ENCODE measurements at regions not wholly inside any gene's neighbourhood (a gene's known extent, or its start where the extent isn't known, plus 50 kb on each side); places are given as distances from the start of the nearest gene placed in this dataset.

GRCh38 chr1:9455487-9456234 lies 83.6 kb upstream of the SLC25A33 start:
- Histone ChIP-seq H3K9me3 (no peaks in the 10 kb centered on the region), H3K27me3 (no peaks in the 10 kb centered on the region), H3K36me3 (replicated peaks in 1 of 2; ENCODE audit: insufficient read depth in 1 of 2, low read depth in 2 of 2) (no peaks in the 10 kb centered on the region), H3K27ac (no peak overlapping the region), H3K4me1 (peaks cover 49% of the 10 kb centered on the region), H3K4me3 (no peak overlapping the region)
- ATAC-seq, result peak; percentile 54
- no peak for TF ChIP-seq POLR2A (IDR thresholded peaks at IDR 0.05)
- peak; percentile 57 to 82 (median 71) for TF ChIP-seq CTCF (IDR thresholded peaks at IDR 0.05)
- peak; percentile 71 to 85 (median 76) for DNase-seq
- intact Hi-C loops (cut with DNase I), result loop anchor here (10.0 kb wide), 1 partner anchor 171 kb away; no protein-coding TSS in a partner anchor
- 34 to 50% methylated on average over 14 to 22 of the region's 22 CpGs for WGBS, 2 donors

GRCh38 chr1:9456833-9457232 lies 82.4 kb upstream of the SLC25A33 start:
- Histone ChIP-seq H3K27me3 (no peaks in the 10 kb centered on the region), H3K36me3 (replicated peaks in 1 of 2; ENCODE audit: insufficient read depth in 1 of 2, low read depth in 2 of 2) (no peaks in the 10 kb centered on the region), H3K9me3 (no peaks in the 10 kb centered on the region), H3K4me1 (peaks cover 41% of the 10 kb centered on the region), H3K4me3 (no peak overlapping the region), H3K27ac (no peak overlapping the region)
- ATAC-seq, result no peak
- intact Hi-C loops (cut with DNase I), result loop anchor here (10.0 kb wide), 1 partner anchor 172 kb away; no protein-coding TSS in a partner anchor
- TF ChIP-seq CTCF (IDR thresholded peaks at IDR 0.05), result no peak
- no peak for TF ChIP-seq POLR2A (IDR thresholded peaks at IDR 0.05)
- DNase-seq, result no peak
- WGBS, 2 donors, result 82 to 89% methylated on average over 4 of the region's 4 CpGs

- no peak for DNase-seq
- no peak overlapping the region for H3K4me3 ChIP-seq
- intact Hi-C loops (cut with DNase I), result loop anchor here (10.0 kb wide), 1 partner anchor 175 kb away; no protein-coding TSS in a partner anchor
- no peak for TF ChIP-seq POLR2A (IDR thresholded peaks at IDR 0.05)
- TF ChIP-seq CTCF (IDR thresholded peaks at IDR 0.05), result no peak
- H3K4me1 ChIP-seq, result peaks cover 13% of the 10 kb centered on the region
- H3K36me3 ChIP-seq (replicated peaks in 1 of 2; ENCODE audit: insufficient read depth in 1 of 2, low read depth in 2 of 2), result no peaks in the 10 kb centered on the region
- no peaks in the 10 kb centered on the region for H3K27me3 ChIP-seq
- H3K9me3 ChIP-seq, result no peaks in the 10 kb centered on the region
- 62 to 64% methylated on average over 7 to 10 of the region's 10 CpGs for WGBS, 2 donors
- ATAC-seq, result no peak
- H3K27ac ChIP-seq, result no peak overlapping the region
Observed at GRCh38 chr1:9459816-9460407, 79.4 kb upstream of the SLC25A33 start.

- 76 to 81% methylated on average over 9 of the region's 9 CpGs for WGBS, 2 donors
- no peak for TF ChIP-seq CTCF (IDR thresholded peaks at IDR 0.05)
- no peak for TF ChIP-seq POLR2A (IDR thresholded peaks at IDR 0.05)
- DNase-seq, result no peak
Observed at GRCh38 chr1:9465640-9466039, 73.6 kb upstream of the SLC25A33 start.

More at GRCh38 chr1:9465640-9466039, 73.6 kb upstream of the SLC25A33 start:
- peaks cover 34% of the 10 kb centered on the region for H3K4me1 ChIP-seq
- no peaks in the 10 kb centered on the region for H3K9me3 ChIP-seq
- no peak overlapping the region for H3K4me3 ChIP-seq
- intact Hi-C loops (cut with DNase I), result no loop called here
- no peaks in the 10 kb centered on the region for H3K36me3 ChIP-seq (replicated peaks in 1 of 2; ENCODE audit: insufficient read depth in 1 of 2, low read depth in 2 of 2)
- H3K27me3 ChIP-seq, result no peaks in the 10 kb centered on the region
- no peak for ATAC-seq
- H3K27ac ChIP-seq, result peak overlapping the region in 2 of 4 donors; percentile 92 to 93

Data from body of pancreas (tissue), 4 donors.